GM20000 (cell line): ENCODE measurements at regions not wholly inside any gene's neighbourhood (a gene's known extent, or its start where the extent isn't known, plus 50 kb on each side); places are given as distances from the start of the nearest gene placed in this dataset.

Source experiments
- DNase-seq: peaks from one replicate; pipeline ENCODE4 v3.0.0; 2012; ENCODE audit warnings: low spot score
- CTCF ChIP-seq: IDR thresholded peaks from 2 replicates; pipeline ENCODE4 v1.5.1; 2012; ENCODE audit warnings: mild to moderate bottlenecking, control low read depth; ENCODE audit errors: extremely low read depth, missing control alignments

DNA sequence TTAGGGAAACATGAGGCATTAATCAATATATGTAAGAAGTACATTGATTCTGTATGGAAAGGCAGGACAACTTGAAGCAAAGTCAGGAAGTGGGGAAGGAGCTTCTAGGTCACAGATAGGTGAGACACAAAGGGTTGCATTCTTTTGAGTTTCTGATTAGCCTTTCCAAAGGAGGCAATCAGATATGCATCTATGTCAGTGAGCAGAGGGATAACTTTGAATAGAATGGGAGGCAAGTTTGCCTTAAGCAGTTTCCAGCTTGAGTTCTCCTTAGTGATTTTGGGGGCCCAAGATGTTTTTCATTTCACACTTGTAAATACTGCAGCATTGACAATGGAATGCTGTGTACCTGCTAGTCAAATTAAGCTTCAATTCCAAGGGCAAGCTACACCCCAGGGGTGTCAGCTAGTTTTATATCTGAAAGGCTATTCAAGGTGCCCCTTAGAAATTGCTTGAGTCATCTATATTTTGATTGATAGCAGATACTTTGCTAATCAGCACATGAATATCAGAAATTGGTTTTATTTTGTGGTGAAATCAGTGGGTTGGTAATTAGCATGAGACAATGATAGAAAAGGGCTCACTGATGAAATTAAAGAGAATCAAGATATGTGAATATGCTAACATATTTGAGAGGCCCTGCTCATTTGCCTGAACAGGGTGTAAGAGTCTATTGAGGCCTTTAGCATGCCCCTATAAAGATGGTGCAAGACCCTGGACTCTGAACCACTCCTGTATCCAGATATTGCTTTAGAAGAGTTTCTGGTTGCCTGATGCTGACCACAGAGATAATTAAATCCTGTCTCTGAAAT, 131.5 kb downstream of the TMEM17 start:
- TF ChIP-seq CTCF, result no peak
- DNase-seq, result no peak

- TF ChIP-seq CTCF, result no peak
- DNase-seq, result no peak
These were observed 133.2 kb downstream of the TMEM17 start for GRCh38 chr2:62372824-62373223.

DNA sequence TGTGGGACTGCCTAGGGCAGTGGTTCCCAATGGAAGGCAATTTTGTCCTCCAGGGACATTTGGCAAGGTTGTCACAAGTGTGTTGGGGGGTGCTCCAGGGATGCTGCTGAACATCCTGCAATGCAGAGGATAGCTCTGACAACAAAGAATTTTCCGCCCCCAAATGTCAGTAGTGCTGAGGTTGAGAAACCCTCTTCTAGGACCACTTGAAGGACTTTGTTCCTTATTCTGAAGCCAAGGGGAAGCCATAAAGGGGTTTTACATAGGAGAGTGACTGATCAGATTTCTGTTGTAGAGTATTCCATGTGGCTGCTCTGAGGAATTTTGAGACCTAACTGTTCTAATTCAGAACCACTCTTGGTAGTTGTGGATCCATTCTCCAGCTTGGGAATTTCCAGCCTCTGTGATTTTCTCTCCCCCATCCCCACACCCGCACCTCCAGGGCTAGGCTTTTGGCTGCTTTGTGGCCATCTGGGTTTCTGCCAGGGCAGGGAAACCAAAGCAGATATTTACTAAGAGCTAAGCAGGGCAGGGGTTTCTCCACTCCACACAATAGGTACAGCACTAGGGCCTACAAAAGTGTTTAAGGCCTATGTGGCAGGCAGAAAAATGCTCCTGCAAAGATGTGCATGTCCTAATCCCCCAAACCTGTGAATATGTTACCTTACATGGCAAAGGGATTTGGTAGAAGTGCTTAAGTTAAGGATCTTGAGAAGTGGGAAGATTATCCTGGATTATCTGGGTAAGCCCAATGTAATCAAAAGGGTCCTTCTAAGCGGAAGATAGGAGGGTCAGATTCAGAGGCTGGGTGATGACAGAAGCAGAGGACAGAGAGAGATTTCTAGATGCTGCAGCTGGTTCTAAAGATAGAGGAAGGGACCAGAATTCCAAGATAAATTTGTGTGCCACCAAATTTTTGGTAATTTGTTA, 135.4 kb downstream of the TMEM17 start:
- TF ChIP-seq CTCF, result no peak

DNA sequence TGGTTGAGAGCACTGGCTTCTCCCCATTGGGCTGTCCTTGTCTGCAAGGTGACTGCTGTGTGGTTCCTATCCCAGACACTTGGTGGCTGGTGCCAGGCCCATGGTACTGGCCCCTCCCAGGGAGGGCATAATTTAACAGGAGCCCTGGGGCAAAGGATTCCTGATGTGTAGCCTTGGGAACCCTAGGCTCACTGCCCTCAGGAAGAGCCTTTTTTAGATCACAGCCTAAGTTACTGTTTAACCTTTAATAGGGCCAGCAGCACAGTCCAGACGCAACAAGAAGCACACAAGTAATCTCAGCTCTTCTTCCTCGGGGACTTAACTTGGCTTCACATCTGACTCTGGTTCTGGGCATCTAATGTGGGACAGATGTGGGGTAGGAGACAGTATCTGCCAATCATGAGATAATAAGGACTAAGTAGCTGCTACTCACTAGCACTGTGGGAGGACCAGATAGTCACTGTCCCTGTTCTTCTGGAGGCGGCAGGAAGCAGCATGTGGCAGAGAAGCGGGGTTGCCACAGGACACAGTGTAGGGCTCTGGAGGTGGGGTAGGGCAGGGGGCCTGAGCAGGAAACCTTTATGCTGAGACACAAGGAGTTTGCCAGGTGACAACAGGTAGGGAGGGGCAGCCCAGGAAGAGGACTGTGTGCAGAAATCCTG, 136.3 kb downstream of the TMEM17 start:
- TF ChIP-seq CTCF, result no peak
- DNase-seq, result no peak

More for the DNA sequence above, 135.4 kb downstream of the TMEM17 start:
- DNase-seq, result no peak

- no peak for TF ChIP-seq CTCF
- no peak for DNase-seq
These were observed 141.0 kb downstream of the TMEM17 start for GRCh38 chr2:62364791-62365528.

DNA sequence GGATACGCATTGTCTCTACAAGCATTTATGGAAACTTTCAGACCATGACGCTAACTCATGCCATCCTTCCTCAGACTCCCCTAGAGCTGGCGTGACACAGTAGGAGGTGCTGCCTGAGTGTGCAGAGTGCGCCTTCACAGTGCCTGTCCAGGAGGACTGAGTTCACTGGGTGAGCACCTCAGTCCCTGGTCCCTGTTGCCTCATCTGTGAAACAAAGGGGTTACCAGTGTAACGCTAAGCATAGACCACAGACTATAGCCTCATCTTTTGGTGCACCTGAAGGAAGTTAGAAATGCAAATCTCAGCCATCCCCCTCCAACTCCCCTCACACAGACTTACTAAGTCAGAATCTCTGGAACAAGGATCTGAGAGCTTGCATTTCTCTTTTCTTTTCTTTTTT, 142.8 kb downstream of the TMEM17 start:
- DNase-seq, result peak; percentile 53
- TF ChIP-seq CTCF, result no peak
